ENCODE measurements at regions not wholly inside any gene's neighbourhood (a gene's known extent, or its start where the extent isn't known, plus 50 kb on each side); places are given as distances from the start of the nearest gene placed in this dataset.
A peak's percentile ranks its signal among the peaks of the same experiment; 100 is the strongest.

GRCh38 chr21:14864211-14865021, 200.4 kb downstream of the NRIP1 start:
- Histone ChIP-seq H3K9ac (ENCODE audit: insufficient read length) (no peak overlapping the region), H3K4me3 (no peak overlapping the region), H3K36me3 (ENCODE audit: insufficient read depth, low read length) (no peaks in the 10 kb centered on the region), H3K27ac (no peak overlapping the region), H3K9me3 (ENCODE audit: low read depth, low read length) (no peaks in the 10 kb centered on the region)
- TF ChIP-seq EZH2 (IDR thresholded peaks at IDR 0.05) = no peak
- no peak for TF ChIP-seq POLR2AphosphoS5 (IDR thresholded peaks at IDR 0.05; ENCODE audit: borderline replicate concordance, low read depth, low read length)
- no peak for DNase-seq (ENCODE audit: low read depth, low spot score)

DNA sequence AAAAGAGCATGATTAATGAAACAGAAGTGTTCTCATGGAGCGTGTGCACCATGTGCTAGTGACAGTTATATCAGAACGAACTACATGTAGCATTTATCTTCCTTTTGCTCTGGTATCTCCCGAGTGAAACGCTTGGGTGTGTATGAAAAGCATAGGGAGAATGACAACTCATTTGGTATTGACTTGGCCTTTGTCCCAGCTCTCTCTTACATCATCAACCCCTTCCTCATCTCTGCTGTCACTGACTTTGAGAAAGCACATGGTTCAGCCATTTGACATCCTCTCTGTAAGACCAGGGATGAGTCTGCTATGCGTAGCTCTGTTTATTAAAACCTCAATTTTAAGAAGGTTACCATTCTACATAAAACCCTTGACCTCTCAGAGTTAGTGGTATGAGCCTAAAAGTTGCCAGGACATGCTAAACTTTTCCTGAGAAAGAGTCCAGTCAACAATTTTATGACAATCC, 201.0 kb downstream of the NRIP1 start:
- H3K36me3 ChIP-seq (ENCODE audit: insufficient read depth, low read length) = no peaks in the 10 kb centered on the region
- no peak overlapping the region for H3K9ac ChIP-seq (ENCODE audit: insufficient read length)
- no peak overlapping the region for H3K4me3 ChIP-seq
- DNase-seq (ENCODE audit: low read depth, low spot score) = no peak
- TF ChIP-seq POLR2AphosphoS5 (IDR thresholded peaks at IDR 0.05; ENCODE audit: borderline replicate concordance, low read depth, low read length) = no peak
- no peak for TF ChIP-seq FOXP2 (optimal IDR thresholded peaks at IDR 0.05; ENCODE audit: control extremely low read depth, extremely low read length, insufficient read depth)
- TF ChIP-seq EZH2 (IDR thresholded peaks at IDR 0.05) = no peak
- no peak overlapping the region for H3K27ac ChIP-seq
- H3K9me3 ChIP-seq (ENCODE audit: low read depth, low read length) = no peaks in the 10 kb centered on the region

- no peaks in the 10 kb centered on the region for H3K9me3 ChIP-seq (ENCODE audit: low read depth, low read length)
- TF ChIP-seq POLR2AphosphoS5 (IDR thresholded peaks at IDR 0.05; ENCODE audit: borderline replicate concordance, low read depth, low read length) (no peak), EZH2 (IDR thresholded peaks at IDR 0.05) (no peak), FOXP2 (optimal IDR thresholded peaks at IDR 0.05; ENCODE audit: control extremely low read depth, extremely low read length, insufficient read depth) (no peak)
- no peak overlapping the region for H3K27ac ChIP-seq
- no peak overlapping the region for H3K4me3 ChIP-seq
- no peaks in the 10 kb centered on the region for H3K36me3 ChIP-seq (ENCODE audit: insufficient read depth, low read length)
- peak overlapping the region; percentile 25 for H3K9ac ChIP-seq (ENCODE audit: insufficient read length)
- peak; percentile 8 for DNase-seq (ENCODE audit: low read depth, low spot score)
These were observed 201.7 kb downstream of the NRIP1 start for GRCh38 chr21:14862794-14863720.

- no peak for DNase-seq (ENCODE audit: low read depth, low spot score)
- no peak for TF ChIP-seq FOXP2 (optimal IDR thresholded peaks at IDR 0.05; ENCODE audit: control extremely low read depth, extremely low read length, insufficient read depth)
- no peak for TF ChIP-seq POLR2AphosphoS5 (IDR thresholded peaks at IDR 0.05; ENCODE audit: borderline replicate concordance, low read depth, low read length)
- no peak for TF ChIP-seq EZH2 (IDR thresholded peaks at IDR 0.05)
- Histone ChIP-seq H3K4me3 (no peak overlapping the region), H3K9ac (ENCODE audit: insufficient read length) (no peak overlapping the region), H3K36me3 (ENCODE audit: insufficient read depth, low read length) (no peaks in the 10 kb centered on the region), H3K9me3 (ENCODE audit: low read depth, low read length) (no peaks in the 10 kb centered on the region), H3K27ac (no peak overlapping the region)
These were observed 206.5 kb downstream of the NRIP1 start for GRCh38 chr21:14858311-14858710.

DNA sequence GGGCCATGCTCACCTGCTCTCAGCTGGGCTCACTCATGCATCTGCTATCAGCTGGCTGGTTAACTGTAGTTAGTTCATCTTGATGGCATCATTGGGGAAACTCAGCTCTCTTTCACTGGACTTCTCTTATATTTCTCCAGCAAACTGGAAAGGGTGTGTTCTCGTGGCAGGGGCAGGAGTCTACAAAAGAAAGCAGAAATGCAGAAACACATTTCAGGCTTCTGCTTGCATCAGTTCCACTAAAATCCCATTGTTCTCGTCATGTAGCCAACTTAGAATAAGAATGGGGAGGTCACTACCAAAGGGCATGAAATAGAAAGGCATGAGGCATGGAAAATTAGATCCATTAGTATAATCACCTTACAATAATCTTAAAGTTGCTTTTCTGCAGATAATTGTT, 207.3 kb downstream of the NRIP1 start:
- H3K9ac ChIP-seq (ENCODE audit: insufficient read length) = no peak overlapping the region

GRCh38 chr21:14850394-14850793, 214.4 kb downstream of the NRIP1 start:
- TF ChIP-seq POLR2AphosphoS5 (IDR thresholded peaks at IDR 0.05; ENCODE audit: borderline replicate concordance, low read depth, low read length) (no peak), EZH2 (IDR thresholded peaks at IDR 0.05) (no peak), FOXP2 (optimal IDR thresholded peaks at IDR 0.05; ENCODE audit: control extremely low read depth, extremely low read length, insufficient read depth) (no peak)
- no peak overlapping the region for H3K4me3 ChIP-seq
- no peak for DNase-seq (ENCODE audit: low read depth, low spot score)
- no peak overlapping the region for H3K27ac ChIP-seq
- H3K36me3 ChIP-seq (ENCODE audit: insufficient read depth, low read length) = no peaks in the 10 kb centered on the region
- H3K9ac ChIP-seq (ENCODE audit: insufficient read length) = no peak overlapping the region
- no peaks in the 10 kb centered on the region for H3K9me3 ChIP-seq (ENCODE audit: low read depth, low read length)

More for the DNA sequence above, 207.3 kb downstream of the NRIP1 start:
- no peaks in the 10 kb centered on the region for H3K36me3 ChIP-seq (ENCODE audit: insufficient read depth, low read length)
- H3K4me3 ChIP-seq = no peak overlapping the region
- no peaks in the 10 kb centered on the region for H3K9me3 ChIP-seq (ENCODE audit: low read depth, low read length)
- TF ChIP-seq POLR2AphosphoS5 (IDR thresholded peaks at IDR 0.05; ENCODE audit: borderline replicate concordance, low read depth, low read length) (no peak), FOXP2 (optimal IDR thresholded peaks at IDR 0.05; ENCODE audit: control extremely low read depth, extremely low read length, insufficient read depth) (no peak), EZH2 (IDR thresholded peaks at IDR 0.05) (no peak)
- DNase-seq (ENCODE audit: low read depth, low spot score) = no peak
- no peak overlapping the region for H3K27ac ChIP-seq

GRCh38 chr21:14846621-14847020, 218.2 kb downstream of the NRIP1 start:
- H3K27ac ChIP-seq = no peak overlapping the region
- no peak overlapping the region for H3K9ac ChIP-seq (ENCODE audit: insufficient read length)
- no peak for TF ChIP-seq POLR2AphosphoS5 (IDR thresholded peaks at IDR 0.05; ENCODE audit: borderline replicate concordance, low read depth, low read length)
- TF ChIP-seq EZH2 (IDR thresholded peaks at IDR 0.05) = no peak
- TF ChIP-seq FOXP2 (optimal IDR thresholded peaks at IDR 0.05; ENCODE audit: control extremely low read depth, extremely low read length, insufficient read depth) = no peak
- no peak overlapping the region for H3K4me3 ChIP-seq
- no peak for DNase-seq (ENCODE audit: low read depth, low spot score)
- H3K9me3 ChIP-seq (ENCODE audit: low read depth, low read length) = no peaks in the 10 kb centered on the region
- H3K36me3 ChIP-seq (ENCODE audit: insufficient read depth, low read length) = no peaks in the 10 kb centered on the region

DNA sequence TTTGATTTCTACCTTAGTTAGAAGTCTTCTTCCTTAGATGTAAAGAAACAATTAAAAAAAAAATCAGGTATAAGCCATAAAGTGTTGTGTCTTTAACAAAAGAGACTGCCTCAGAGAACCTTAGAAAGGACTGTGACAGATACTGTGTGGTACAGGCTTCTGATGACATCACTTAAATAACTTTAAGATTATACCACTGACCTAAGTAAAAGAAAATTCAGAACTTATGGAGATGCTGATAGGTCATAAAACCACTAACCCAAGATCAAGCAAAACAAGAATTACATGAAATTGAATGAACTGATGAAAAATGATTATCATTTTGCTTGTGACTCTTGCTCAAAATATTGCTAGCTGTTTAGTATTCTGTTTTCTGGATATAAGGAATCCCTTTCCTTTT, 220.8 kb downstream of the NRIP1 start:
- Histone ChIP-seq H3K9ac (ENCODE audit: insufficient read length) (no peak overlapping the region), H3K4me3 (no peak overlapping the region), H3K9me3 (ENCODE audit: low read depth, low read length) (no peaks in the 10 kb centered on the region), H3K27ac (no peak overlapping the region), H3K36me3 (ENCODE audit: insufficient read depth, low read length) (no peaks in the 10 kb centered on the region)
- no peak for DNase-seq (ENCODE audit: low read depth, low spot score)
- TF ChIP-seq FOXP2 (optimal IDR thresholded peaks at IDR 0.05; ENCODE audit: control extremely low read depth, extremely low read length, insufficient read depth) (no peak), POLR2AphosphoS5 (IDR thresholded peaks at IDR 0.05; ENCODE audit: borderline replicate concordance, low read depth, low read length) (no peak), EZH2 (IDR thresholded peaks at IDR 0.05) (no peak)
